ENCODE measurements at regions not wholly inside any gene's neighbourhood (a gene's known extent, or its start where the extent isn't known, plus 50 kb on each side); places are given as distances from the start of the nearest gene placed in this dataset.

DNA sequence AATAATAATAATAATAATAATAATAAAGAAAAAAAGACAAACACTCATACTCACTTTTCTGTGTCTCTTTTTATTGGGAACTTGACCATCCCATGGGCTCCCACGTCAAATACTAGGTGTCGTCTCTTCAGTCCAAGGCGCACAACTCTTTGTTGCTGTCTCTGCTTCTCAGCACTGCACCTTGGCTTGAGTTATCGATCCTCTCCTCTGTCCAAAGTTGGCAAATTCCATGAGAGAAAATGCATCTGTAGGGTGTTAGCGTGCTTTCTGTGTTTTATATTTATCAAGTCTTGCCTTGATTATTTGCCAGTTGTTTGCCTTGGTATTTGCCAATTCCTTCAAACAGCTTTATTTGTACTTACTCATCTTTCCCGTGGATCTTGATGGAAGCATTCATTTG, 653.7 kb downstream of the CDH18 start:
- Mint-ChIP-seq H3K4me3 (ENCODE audit: low read depth) (no peak overlapping the region), H3K9me3 (ENCODE audit: low read depth) (peaks cover 7% of the 10 kb centered on the region), H3K27ac (no peak overlapping the region), H3K27me3 (no peaks in the 10 kb centered on the region), H3K4me1 (ENCODE audit: low read depth) (no peaks in the 10 kb centered on the region), H3K36me3 (ENCODE audit: insufficient read depth) (no peaks in the 10 kb centered on the region)
- TF ChIP-seq, protein P1, sequence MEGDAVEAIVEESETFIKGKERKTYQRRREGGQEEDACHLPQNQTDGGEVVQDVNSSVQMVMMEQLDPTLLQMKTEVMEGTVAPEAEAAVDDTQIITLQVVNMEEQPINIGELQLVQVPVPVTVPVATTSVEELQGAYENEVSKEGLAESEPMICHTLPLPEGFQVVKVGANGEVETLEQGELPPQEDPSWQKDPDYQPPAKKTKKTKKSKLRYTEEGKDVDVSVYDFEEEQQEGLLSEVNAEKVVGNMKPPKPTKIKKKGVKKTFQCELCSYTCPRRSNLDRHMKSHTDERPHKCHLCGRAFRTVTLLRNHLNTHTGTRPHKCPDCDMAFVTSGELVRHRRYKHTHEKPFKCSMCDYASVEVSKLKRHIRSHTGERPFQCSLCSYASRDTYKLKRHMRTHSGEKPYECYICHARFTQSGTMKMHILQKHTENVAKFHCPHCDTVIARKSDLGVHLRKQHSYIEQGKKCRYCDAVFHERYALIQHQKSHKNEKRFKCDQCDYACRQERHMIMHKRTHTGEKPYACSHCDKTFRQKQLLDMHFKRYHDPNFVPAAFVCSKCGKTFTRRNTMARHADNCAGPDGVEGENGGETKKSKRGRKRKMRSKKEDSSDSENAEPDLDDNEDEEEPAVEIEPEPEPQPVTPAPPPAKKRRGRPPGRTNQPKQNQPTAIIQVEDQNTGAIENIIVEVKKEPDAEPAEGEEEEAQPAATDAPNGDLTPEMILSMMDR (IDR thresholded peaks at IDR 0.05; ENCODE audit: unreplicated experiment), result no peak
- DNase-seq (ENCODE audit: low spot score, unreplicated experiment), result no peak

DNA sequence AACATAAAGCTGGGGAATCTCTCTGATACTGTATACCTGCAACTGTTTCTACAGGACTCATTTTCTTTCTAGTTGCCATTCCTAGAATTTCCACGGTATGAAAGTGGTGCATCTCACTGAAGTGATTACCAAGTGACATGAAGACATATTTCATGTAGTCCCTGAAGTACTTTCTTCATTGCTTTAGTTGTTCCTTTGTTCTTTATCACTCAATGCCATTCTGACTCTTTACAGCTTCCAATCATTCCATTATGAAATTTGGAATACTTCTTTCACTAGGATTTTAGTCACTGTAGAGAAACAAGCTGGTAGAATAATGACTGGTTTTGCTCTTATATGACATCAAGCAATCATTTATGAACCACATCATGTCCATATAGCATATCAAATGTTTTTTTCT, 645.1 kb downstream of the CDH18 start:
- H3K4me3 Mint-ChIP-seq (ENCODE audit: low read depth), result no peak overlapping the region
- H3K9me3 Mint-ChIP-seq (ENCODE audit: low read depth), result peaks cover 10% of the 10 kb centered on the region
- H3K27ac Mint-ChIP-seq, result no peak overlapping the region
- DNase-seq (ENCODE audit: low spot score, unreplicated experiment), result no peak
- no peaks in the 10 kb centered on the region for H3K4me1 Mint-ChIP-seq (ENCODE audit: low read depth)
- no peaks in the 10 kb centered on the region for H3K36me3 Mint-ChIP-seq (ENCODE audit: insufficient read depth)
- TF ChIP-seq, protein P1 (IDR thresholded peaks at IDR 0.05; ENCODE audit: unreplicated experiment), result no peak
- H3K27me3 Mint-ChIP-seq, result no peaks in the 10 kb centered on the region

DNA sequence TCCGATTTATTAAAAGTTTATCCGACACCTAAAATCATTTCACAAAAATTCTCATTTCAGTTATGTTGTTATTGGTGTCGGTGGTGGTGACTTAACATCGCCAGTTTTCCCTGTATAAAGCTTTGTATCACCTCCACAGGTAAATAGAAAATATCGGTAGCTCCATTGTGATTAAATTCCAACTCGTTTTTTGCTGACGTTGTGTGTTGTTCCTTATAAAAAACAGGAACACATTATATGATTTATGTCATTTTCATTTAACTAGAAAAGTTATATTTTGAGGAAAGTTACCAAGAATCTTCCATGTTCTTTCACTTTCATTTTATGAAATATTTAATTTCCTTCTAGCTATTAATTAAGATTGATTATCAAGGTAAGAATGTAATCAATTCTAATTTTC, 635.9 kb downstream of the CDH18 start:
- TF ChIP-seq, protein P1 (IDR thresholded peaks at IDR 0.05; ENCODE audit: unreplicated experiment), result no peak
- H3K27me3 Mint-ChIP-seq, result no peaks in the 10 kb centered on the region
- no peaks in the 10 kb centered on the region for H3K4me1 Mint-ChIP-seq (ENCODE audit: low read depth)
- no peak overlapping the region for H3K27ac Mint-ChIP-seq
- H3K4me3 Mint-ChIP-seq (ENCODE audit: low read depth), result no peak overlapping the region
- H3K9me3 Mint-ChIP-seq (ENCODE audit: low read depth), result no peaks in the 10 kb centered on the region
- no peaks in the 10 kb centered on the region for H3K36me3 Mint-ChIP-seq (ENCODE audit: insufficient read depth)
- no peak for DNase-seq (ENCODE audit: low spot score, unreplicated experiment)

DNA sequence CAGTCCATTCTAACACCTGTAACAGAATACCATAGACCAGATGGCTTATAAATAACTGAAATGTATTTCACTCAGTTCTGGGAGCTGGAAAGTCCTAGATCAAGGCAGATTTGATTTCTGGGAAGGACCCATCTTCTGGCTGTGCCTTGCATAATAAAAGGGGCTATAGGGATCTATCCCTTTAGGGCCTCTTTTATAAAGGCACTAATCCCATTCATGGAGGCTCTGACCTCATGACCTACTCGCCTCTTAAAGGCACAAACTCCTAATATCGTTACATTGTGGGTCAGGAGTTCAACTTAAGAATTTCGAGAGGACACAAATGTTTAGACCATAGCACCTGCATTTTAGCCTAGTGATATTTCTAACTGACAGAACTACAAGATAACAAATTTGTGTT, 619.0 kb downstream of the CDH18 start:
- no peak for DNase-seq (ENCODE audit: low spot score, unreplicated experiment)
- H3K36me3 Mint-ChIP-seq (ENCODE audit: insufficient read depth), result no peaks in the 10 kb centered on the region
- TF ChIP-seq, protein P1 (IDR thresholded peaks at IDR 0.05; ENCODE audit: unreplicated experiment), result no peak
- no peaks in the 10 kb centered on the region for H3K27me3 Mint-ChIP-seq
- H3K9me3 Mint-ChIP-seq (ENCODE audit: low read depth), result no peaks in the 10 kb centered on the region
- no peak overlapping the region for H3K27ac Mint-ChIP-seq
- no peaks in the 10 kb centered on the region for H3K4me1 Mint-ChIP-seq (ENCODE audit: low read depth)
- H3K4me3 Mint-ChIP-seq (ENCODE audit: low read depth), result no peak overlapping the region

- H3K4me3 Mint-ChIP-seq (ENCODE audit: low read depth), result no peak overlapping the region
- H3K36me3 Mint-ChIP-seq (ENCODE audit: insufficient read depth), result no peaks in the 10 kb centered on the region
- H3K4me1 Mint-ChIP-seq (ENCODE audit: low read depth), result no peaks in the 10 kb centered on the region
- TF ChIP-seq, protein P1 (IDR thresholded peaks at IDR 0.05; ENCODE audit: unreplicated experiment), result no peak
- no peak overlapping the region for H3K27ac Mint-ChIP-seq
- H3K9me3 Mint-ChIP-seq (ENCODE audit: low read depth), result no peaks in the 10 kb centered on the region
- H3K27me3 Mint-ChIP-seq, result no peaks in the 10 kb centered on the region
- DNase-seq (ENCODE audit: low spot score, unreplicated experiment), result no peak
These were observed 618.4 kb downstream of the CDH18 start for GRCh38 chr5:19369561-19369960.

Data from progenitor cell of endocrine pancreas (in vitro differentiated cells).